GM12872 (cell line): ENCODE measurements at regions not wholly inside any gene's neighbourhood (a gene's known extent, or its start where the extent isn't known, plus 50 kb on each side); places are given as distances from the start of the nearest gene placed in this dataset.

Experiments
- TF ChIP-seq, protein P1 (sequence below): IDR thresholded peaks from 3 replicates; pipeline ENCODE4 v1.5.1; 2011; ENCODE audit warnings: low read depth, mild to moderate bottlenecking, low read length, moderate library complexity; ENCODE audit not compliant: insufficient read depth

DNA sequence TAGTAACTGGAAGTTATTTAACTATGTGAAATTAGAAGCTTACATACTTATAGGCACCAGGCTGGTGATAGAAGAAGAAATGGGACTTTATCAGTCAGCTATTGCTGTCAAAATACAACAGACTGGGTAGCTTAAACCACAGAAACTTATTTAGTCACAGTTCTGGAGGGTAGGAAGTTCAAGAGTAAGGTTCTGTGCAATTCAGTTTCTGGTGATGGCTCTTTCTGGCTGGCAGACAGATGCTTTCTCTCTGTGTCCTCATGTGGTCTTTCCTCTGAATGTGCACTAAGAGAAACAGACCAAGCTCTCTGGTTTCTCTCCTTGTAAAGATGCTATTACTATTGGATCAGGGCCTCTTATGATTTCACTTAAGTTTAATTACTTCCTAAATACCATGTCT is 92.1 kb upstream of the ANKRD50 start:
- TF ChIP-seq, protein P1, sequence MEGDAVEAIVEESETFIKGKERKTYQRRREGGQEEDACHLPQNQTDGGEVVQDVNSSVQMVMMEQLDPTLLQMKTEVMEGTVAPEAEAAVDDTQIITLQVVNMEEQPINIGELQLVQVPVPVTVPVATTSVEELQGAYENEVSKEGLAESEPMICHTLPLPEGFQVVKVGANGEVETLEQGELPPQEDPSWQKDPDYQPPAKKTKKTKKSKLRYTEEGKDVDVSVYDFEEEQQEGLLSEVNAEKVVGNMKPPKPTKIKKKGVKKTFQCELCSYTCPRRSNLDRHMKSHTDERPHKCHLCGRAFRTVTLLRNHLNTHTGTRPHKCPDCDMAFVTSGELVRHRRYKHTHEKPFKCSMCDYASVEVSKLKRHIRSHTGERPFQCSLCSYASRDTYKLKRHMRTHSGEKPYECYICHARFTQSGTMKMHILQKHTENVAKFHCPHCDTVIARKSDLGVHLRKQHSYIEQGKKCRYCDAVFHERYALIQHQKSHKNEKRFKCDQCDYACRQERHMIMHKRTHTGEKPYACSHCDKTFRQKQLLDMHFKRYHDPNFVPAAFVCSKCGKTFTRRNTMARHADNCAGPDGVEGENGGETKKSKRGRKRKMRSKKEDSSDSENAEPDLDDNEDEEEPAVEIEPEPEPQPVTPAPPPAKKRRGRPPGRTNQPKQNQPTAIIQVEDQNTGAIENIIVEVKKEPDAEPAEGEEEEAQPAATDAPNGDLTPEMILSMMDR = no peak

DNA sequence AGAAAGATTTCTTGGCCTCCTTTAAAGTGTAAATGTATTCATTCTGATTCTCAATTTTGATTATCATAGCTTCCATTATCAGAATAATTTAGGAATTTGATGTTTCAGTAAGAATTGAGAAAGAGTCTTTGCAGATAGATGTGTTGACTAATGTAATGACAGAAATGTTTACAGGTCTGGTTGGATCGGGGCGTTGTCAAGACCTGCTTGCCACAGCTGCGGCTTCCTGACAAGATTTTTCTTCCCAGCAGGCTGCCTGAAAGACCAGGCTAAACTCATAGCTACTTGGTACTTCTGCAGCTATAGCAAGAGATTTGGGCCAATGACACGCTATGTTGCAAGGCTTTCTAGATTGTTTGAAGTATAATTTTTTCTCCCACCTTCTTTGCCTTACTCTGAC is 91.5 kb upstream of the ANKRD50 start:
- TF ChIP-seq, protein P1 = no peak

DNA sequence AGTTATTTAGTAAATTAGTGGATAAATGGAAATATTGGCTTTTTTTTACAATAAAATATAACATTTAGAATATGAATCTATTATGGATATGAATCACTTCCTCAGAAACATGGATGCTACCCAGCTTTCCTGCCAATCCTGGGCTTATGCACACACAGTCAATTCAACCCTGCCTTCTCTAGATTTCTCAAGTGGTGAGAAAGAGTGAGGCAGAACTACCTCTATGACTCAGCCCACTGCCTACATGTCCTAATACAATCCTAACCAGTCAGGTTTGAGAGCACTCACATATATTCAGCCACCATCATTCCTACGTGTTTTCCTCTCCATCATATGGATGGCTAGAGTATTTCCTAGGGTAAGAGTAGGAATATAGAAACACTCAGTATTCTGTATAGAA is 91.1 kb upstream of the ANKRD50 start:
- TF ChIP-seq, protein P1 = no peak

DNA sequence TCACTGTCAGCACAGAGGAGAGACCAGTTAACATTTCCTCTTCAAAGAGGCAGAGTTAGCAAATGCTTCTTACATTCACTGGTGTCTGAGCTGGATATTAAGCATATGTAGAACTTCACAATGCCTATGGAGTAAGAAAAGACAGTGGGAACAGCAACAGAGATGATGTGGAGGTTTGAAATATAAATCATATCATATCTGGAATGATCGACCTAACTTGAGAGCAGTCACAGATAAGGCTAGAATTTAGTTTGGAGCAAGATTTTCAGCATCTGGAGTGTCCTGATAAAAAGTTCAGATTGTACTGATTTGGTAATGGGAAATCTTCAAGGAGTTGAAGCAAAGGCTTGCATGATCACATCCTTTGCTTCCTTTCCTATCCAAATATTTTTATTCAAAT is 90.5 kb upstream of the ANKRD50 start:
- TF ChIP-seq, protein P1 = no peak

DNA sequence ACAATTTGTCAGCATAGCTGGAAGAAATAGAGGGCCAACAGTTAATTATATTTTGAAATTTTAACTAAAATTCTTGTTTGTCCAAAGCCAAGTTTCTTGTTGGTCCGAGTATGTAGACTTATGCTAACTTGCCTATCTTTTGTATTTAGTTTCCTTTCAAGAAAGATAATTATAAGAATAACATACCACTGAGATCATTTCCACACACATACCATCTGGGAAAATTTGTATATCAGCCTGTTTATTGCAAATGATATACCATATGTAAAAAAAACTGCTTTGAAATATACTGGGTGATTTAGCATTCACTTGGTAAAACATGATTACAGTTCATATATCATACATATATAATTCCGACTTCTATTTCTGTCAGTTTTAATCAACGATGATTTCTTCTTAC is 84.7 kb upstream of the ANKRD50 start:
- TF ChIP-seq, protein P1 = no peak

DNA sequence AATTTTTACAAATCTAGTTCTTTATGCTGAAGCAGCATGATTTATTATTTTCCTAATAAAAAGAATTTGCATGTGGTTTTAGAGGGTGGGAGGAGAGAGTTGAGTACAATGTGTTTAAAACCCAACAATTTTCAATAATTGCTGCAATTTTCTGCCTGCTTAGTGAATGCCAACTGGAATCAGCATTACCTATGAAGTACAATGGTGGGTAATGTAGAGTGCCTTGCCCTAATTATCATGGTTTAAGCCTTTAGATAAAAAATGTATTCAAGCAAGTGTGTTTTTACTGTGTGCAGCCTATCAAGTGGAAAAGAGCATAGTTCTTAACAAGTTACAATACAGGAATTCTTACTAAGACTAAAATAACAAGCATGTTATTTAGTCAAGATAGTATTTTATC is 77.9 kb upstream of the ANKRD50 start:
- TF ChIP-seq, protein P1 = no peak

DNA sequence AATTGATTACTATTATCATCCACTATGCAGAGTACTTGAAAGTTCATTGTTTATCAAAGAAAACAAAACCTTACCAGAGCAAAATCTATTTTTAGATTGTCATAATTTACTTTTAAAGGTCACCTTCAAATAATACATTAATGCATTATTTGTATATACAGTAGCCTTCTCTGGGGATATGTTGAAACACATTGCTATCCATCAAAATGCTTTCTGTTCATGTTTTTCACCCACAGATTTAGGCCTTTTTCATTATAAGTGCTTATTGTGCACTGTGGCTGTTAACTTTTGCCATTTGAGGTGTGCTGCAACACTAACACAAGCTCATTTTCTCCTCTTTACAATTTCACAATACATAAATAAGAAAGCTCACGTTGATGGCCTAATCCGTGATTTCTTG is 74.1 kb upstream of the ANKRD50 start:
- TF ChIP-seq, protein P1 = no peak

DNA sequence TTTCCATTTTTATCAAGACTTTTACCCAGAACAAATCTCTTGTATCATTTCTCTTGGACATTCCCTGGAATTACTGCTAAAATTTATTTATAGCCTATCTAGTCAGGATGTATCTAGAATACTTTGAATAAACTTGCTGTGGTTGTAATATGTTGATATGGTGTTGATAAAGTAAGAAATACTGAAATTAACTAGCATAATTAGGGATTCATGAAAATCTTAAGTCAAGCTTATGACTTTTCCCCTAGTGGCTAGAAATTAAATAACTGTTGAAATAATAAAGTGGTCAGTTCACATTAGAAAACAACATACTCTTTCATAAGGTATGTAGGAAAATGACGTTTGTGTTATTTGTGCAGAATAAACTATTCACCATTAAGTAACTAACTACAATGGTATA is 73.1 kb upstream of the ANKRD50 start:
- TF ChIP-seq, protein P1 = no peak
